ENCODE measurements at regions not wholly inside any gene's neighbourhood (a gene's known extent, or its start where the extent isn't known, plus 50 kb on each side); places are given as distances from the start of the nearest gene placed in this dataset.

DNA sequence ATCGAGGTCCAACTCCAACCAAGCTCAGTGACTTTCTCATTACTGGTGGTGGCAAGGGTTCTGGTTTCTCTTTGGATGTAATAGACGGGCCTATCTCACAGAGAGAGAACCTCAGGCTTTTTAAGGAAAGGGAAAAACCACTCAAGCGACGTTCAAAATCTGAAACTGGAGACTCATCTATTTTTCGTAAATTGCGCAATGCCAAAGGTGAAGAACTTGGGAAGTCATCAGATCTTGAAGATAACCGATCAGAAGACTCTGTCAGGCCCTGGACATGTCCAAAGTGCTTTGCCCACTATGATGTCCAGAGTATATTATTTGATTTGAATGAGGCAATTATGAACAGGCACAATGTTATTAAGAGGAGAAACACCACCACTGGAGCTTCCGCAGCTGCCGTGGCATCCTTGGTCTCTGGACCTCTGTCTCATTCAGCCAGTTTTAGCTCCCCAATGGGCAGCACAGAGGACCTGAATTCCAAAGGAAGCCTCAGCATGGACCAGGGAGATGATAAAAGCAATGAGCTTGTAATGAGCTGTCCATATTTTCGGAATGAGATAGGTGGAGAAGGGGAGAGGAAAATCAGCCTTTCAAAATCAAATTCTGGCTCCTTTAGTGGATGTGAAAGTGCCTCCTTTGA, 343.5 kb upstream of the RGS6 start:
- no peak for DNase-seq

- no peak for DNase-seq
Observed at GRCh38 chr14:71589609-71590008, 342.6 kb upstream of the RGS6 start.

DNA sequence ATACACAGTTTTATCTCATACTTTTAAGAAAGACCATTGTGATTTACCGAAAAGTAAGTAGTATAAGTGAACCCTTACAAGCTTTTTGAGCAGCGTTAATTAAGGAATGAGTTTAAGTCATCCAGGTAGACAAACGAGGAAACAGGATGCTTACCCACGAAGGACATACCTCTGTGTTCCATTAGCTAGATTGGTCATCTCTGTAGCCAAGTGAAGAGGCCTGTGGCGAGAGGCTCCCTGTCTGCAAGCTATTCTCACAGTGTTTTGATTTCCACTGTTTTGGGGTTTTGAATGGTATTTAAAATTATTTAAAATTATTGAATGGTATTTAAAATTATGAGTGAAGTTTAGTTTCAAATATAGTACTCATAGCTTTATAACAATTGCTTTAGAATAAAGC, 342.1 kb upstream of the RGS6 start:
- no peak for DNase-seq

DNA sequence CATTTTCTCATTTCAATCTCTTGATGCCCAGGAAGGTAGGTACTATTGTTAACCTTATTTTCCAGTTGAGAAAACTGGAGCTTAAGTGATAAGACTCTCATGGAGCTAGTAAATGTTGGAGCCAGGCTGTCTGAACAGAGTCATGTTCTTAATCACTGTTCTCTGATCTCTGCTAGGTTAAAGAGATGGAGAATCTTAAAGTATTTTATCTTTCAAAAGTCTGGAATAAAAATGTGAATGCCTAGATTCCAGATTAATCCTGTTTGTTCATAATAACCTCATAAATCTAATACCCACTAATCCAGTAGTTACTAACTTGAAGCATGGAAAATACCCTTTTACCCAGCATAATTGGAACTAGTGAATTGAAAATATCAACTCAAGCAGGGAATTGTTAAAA, 341.0 kb upstream of the RGS6 start:
- DNase-seq, result no peak

DNA sequence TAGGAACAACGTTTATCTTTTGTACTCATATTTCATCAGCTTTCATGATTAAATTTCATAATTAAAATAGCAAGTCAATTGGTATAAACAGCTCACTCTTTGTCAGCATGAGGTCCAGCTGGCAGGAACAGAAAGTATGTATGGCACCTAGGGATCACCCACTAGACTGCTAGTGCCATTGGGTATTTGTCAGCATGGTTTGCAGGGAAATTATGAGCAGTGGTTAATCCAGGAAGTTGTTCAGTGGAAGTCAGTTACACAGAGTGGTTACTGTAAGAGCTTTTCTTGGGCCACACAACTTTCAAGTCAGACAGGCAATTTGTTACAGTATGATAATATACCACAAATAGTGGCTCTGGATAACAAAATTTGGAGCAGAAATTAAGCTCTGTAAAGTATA, 340.3 kb upstream of the RGS6 start:
- no peak for DNase-seq

DNA sequence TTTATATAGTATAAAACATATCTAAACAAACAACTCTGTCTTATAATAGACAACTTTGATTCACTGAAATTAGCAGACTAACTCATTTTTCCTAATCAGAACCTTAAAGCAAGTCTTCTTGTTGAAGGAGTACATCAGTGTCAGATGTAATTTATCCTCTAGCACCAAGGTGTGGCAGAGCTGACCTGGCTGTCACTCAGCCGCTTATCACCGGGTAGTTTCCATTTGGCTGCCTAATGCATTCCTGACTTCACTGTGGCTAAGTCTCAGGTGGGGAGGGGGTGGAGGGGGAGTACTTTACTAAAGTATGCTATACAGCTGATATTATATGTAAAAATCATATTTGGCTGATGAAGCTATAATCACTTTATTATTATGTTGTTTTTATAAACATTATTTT, 339.9 kb upstream of the RGS6 start:
- DNase-seq, result no peak

GRCh38 chr14:71593966-71594365, 338.3 kb upstream of the RGS6 start:
- no peak for DNase-seq

DNA sequence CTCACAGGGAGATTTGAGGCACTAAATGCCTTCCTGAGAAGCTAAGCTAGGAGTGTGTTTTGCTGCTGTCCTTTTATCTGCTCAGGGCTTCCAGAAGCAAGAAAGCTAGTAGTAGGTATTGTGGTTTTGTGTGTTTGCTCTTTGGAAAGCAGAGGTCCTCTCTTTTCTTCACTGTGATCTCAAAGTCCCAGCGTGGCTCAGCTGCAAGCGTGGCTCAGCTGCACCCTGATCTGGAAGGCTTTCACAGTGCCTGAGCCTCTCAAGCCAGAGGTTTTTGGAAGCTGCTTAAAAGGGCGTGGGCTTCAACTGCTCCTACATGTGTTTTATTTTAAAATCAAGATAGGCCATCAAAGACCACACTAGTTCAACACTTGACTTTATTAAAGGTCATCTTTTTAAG, 337.4 kb upstream of the RGS6 start:
- DNase-seq, result no peak

- no peak for DNase-seq
Observed at GRCh38 chr14:71595441-71595840, 336.8 kb upstream of the RGS6 start.

GRCh38 chr14:71597287-71597920, 334.8 kb upstream of the RGS6 start:
- DNase-seq, result no peak

DNA sequence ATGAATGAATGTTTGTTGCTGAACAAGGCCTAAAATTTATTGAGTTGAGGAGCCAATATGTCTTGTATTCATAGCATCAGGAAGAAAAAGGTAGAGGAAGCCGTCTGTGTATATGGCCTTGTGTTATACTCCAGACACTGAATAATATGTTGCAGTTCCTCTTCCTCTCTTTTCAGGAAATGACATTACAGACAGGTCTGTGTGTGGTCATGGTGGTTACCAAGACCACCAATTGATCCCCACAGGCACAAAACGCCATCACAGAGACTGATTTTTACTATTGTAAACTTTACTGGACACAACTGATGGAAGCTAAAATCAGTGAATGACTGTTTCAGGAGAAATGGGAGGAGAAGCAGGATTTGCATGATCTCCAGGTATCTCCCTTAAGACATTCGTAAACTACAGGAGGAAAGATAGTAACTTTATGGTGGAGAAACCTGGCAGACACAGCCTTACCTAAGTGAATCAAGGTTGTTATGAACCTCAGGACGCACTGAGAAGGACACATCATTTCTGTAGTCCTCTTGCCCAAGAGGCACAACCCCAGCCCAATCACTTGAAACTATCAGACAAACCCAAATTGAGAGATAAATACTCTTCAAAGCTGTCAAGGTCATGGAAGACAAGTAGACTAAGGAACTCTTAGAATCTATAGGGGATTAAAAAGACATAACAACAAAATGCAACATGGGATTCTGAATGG, 334.1 kb upstream of the RGS6 start:
- DNase-seq, result no peak

DNA sequence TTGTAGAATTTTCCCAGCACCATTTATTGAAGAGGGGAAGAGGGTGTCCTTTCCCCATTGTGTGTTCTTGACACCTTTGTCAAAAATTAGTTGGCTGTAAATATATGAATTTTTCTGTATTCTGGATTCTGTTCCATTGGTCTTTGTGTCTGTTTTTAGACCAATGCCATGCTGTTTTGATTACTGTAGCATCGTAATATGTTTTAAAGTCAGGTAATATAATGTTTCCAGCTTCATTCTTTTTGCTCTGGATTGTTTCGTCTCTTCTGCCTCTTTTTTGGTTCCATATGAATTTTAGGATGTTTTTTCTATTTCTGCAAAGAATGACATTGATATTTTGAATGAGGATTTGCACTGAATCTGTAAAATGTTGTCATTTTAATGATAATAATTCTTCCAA, 331.9 kb upstream of the RGS6 start:
- no peak for DNase-seq

GRCh38 chr14:71602524-71602923, 329.7 kb upstream of the RGS6 start:
- DNase-seq, result no peak

DNA sequence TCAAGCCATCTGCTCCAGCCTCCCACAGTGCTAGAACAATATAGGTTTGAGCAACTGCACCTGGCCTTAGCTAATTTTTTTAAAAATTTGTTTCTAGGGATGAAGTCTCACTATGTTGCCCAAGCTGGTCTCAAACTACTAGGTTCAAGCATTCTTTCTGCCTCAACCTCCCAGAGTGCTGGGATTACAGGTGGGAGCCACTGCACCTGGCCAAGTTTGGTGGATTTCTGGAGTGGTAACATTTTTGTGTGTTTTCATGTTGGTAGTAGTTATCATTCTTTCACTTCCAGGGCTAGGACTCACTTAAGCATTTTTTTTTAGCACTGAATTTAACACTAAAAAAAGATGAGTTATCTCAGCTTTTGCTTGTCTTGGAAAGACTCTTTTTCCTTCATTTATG, 328.0 kb upstream of the RGS6 start:
- no peak for DNase-seq

DNA sequence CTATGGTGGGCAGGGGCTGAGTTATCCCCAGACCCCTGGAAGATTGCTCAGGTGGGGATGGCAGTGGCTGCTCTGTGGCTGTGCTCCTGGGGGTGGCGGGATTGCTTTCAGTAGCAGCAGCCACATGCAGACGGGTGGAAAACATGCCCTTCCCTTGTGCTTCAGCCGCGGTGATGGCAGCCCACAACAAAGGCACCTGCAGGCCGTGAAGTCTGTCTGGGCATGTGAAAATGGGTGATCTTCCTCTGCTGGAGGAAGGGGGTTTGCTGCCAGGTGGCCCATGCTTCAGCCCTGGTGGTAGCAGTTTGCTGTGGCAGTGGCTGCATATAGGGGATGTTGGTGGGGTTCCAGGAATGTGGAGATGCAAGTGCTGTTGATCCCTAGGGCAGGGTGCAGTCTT, 326.2 kb upstream of the RGS6 start:
- no peak for DNase-seq

- DNase-seq, result no peak
Observed at GRCh38 chr14:71606575-71606974, 325.7 kb upstream of the RGS6 start.

- no peak for DNase-seq
Observed at GRCh38 chr14:71607056-71607455, 325.2 kb upstream of the RGS6 start.

DNA sequence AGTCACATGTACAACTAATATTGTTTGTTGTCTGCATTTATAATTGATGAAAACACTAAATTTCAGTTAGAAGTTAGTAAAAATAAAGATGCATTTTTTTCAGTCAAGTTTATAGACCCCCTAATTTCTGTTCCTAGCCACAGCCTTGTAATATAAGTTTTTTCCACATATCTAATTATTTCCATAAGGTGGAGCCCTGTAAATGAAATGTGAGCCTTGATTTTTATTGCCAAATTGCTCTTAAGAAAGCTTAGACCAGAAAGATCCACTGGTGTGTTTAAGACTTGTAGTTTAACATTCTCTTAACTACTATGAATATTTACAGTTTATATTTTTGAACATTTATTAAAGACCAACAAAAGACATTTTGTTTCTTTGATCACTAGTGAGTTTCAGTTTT, 322.1 kb upstream of the RGS6 start:
- DNase-seq, result no peak

GRCh38 chr14:71610797-71611196, 321.4 kb upstream of the RGS6 start:
- no peak for DNase-seq

- no peak for DNase-seq
Observed at GRCh38 chr14:71613168-71613567, 319.1 kb upstream of the RGS6 start.

DNA sequence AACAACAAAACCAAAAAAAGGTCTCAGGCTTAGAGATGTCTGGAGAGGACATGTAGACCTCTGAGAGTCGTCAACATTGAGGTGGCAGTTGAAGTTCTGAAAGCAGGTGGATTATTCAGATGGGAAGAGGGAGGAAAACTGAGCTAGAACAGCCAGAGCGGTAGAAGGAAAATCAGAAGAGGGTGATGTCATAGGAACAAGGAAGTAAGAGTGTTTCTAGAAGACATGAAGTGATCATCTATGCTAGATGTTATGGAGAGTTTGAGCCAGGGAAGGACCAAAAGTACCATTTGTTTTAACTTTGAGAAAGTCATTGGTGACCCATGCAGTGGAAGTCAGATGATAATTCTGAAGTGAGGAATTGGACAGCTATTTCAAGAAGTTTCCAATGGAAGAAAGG, 316.2 kb upstream of the RGS6 start:
- no peak for DNase-seq

DNA sequence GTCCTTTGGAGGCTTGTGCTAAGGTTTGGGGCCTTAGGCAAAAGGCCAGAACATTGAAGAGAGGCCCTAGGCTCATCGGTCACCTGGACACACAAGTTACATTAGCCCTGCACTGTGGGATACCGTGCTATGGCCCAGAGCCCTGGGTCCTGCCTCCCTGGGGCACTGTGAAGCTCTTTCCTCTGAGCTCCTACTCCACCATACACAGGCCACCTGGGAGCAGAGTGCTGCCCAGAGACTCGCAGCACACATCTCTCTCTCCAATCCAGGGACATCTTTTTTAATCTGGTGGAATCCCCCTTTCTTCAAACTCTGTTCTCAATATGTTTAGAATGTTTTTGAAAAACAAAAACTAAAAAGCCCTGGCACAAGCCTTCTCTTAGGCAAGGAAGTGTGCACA, 314.2 kb upstream of the RGS6 start:
- DNase-seq, result no peak

GRCh38 chr14:71618716-71619115, 313.5 kb upstream of the RGS6 start:
- DNase-seq, result no peak

- no peak for DNase-seq
Observed at GRCh38 chr14:71619472-71619871, 312.8 kb upstream of the RGS6 start.

- DNase-seq, result no peak
Observed at GRCh38 chr14:71620401-71620800, 311.8 kb upstream of the RGS6 start.
